ENCODE measurements at regions not wholly inside any gene's neighbourhood (a gene's known extent, or its start where the extent isn't known, plus 50 kb on each side); places are given as distances from the start of the nearest gene placed in this dataset.

- TF ChIP-seq CTCF (IDR thresholded peaks at IDR 0.05) (no peak), POLR2AphosphoS5 (IDR thresholded peaks at IDR 0.05) (no peak), POLR2A (IDR thresholded peaks at IDR 0.05) (no peak)
Observed at GRCh38 chr15:70442211-70442610, 321.1 kb downstream of the UACA start.
